ENCODE measurements at regions not wholly inside any gene's neighbourhood (a gene's known extent, or its start where the extent isn't known, plus 50 kb on each side); places are given as distances from the start of the nearest gene placed in this dataset.

GRCh38 chr2:120809609-120810440 lies 74.2 kb downstream of the GLI2 start:
- DNase-seq: no peak

- no peak for DNase-seq
These were observed 75.0 kb downstream of the GLI2 start for GRCh38 chr2:120810639-120811038.

DNA sequence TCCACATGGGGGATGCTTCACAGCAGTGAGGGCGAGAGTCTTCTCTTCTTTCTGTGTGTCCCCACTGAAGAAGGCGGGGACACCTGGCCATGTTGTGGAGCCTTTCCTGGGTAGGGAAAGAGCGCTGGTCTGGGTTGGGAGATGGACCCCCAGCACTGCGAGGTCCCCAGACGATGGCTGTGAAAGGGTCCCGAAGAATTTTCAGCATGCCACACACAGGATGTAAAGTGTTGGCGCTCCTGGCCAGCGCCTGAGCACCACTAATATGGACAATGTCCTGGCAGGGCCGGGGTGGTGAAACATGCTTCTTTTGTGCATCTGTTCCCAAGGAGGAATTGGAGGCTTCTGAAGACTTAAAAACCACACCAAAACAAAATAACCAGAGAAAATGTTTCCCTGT lies 77.2 kb downstream of the GLI2 start:
- DNase-seq: no peak

- no peak for DNase-seq
These were observed 78.7 kb downstream of the GLI2 start for GRCh38 chr2:120814352-120814751.

DNA sequence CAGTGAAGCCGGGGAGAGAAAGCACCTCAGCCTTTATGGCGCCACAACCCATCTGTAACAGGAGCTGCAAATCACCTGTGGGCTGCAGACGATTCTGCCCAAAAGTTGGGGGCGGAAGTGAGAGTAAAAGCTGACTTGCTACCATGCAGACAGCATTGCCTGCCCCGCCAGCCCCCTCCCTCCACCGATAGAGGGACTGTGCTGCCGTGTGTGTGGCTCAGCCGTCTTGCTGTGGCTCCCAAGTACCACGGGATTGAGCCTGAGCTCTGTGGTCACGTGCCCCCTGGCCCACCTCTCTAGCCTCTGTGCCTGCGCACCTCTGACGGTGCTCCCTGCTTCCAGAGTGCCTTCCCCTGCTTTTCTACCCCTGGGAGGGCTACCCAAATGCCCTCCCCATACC lies 79.6 kb downstream of the GLI2 start:
- DNase-seq: no peak

GRCh38 chr2:120817136-120817955 lies 81.7 kb downstream of the GLI2 start:
- no peak for DNase-seq

GRCh38 chr2:120817956-120818325 lies 82.3 kb downstream of the GLI2 start:
- no peak for DNase-seq

DNA sequence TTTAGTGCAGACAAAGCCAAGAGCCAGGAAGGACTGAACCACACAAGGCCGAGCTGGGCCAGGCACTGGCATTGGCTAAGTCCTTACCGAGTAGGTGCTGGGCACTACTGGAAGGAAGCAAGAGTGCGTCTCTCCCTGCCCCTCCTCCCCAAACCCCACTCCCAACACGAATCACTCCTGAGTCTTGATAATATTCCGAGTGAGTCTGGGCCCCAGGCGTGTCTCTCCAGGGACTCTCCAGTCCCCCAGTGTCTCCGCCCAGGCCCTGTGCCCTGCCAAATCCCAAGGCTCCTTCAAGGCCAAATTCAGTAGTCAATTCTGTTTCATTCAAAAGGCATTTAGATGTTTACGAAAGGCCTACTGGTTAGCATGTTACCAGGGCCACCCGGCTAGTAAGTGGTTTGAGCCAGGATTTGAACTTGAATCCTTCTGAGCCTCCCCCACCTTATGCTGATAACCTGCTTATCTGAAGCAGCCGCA lies 82.8 kb downstream of the GLI2 start:
- DNase-seq: no peak

- DNase-seq: no peak
These were observed 84.1 kb downstream of the GLI2 start for GRCh38 chr2:120819720-120820210.

GRCh38 chr2:120820263-120820952 lies 84.7 kb downstream of the GLI2 start:
- DNase-seq: no peak

- no peak for DNase-seq
These were observed 85.2 kb downstream of the GLI2 start for GRCh38 chr2:120820953-120821279.

DNA sequence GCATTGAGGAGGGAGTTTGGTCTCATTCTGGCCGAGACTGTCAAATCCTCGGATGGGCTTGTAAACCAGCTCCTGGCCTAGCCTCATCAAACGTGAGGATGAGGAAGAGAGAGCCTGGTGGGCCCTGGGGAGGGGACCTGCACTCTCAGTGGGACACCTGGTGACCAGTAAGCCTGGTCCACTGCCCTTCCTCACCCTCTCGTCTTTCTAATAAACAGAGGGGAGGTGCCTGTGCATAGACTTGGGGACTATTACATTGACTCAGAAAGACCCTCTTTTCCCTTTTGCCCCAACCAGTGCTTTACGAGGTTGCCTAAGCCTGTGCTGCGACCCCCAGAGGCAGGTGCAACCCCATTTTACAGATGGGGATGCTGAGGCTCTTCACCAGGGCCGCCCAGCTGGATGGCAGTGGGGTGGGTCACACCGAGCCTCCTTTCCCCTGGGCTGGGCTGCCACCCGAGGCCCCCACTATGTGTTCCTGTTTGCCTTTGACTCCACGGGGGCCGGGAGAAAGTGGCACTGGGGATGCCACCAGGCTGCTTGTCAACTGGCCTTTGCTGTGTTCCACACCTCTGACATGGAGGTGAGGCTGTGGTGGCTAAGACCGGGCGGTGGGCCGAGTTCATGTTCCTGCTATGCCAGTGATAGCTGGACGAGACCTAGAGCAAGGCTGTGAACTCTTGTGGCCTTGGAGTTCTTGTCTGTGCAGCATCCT lies 85.9 kb downstream of the GLI2 start:
- DNase-seq: no peak

GRCh38 chr2:120822933-120823332 lies 87.3 kb downstream of the GLI2 start:
- no peak for DNase-seq

DNA sequence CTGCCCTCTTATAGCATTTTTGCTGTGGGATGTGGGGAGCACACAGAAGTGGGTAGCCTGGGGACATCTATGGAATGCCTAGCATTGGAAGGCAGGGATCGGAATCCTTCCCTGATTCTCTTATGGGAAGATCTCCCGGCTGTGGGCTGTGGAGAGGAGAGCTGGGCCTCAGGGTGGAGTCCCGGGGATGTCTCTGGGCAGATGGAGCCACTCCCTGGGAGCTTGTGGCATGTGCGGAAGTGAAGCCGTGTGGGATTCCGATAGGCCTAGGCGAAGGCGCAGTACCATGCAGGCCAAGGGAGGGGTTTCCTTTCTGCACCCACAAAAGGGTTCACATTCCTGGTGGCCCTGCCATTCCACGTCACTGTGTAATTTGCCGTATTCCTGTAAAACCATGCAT lies 87.9 kb downstream of the GLI2 start:
- DNase-seq: no peak

DNA sequence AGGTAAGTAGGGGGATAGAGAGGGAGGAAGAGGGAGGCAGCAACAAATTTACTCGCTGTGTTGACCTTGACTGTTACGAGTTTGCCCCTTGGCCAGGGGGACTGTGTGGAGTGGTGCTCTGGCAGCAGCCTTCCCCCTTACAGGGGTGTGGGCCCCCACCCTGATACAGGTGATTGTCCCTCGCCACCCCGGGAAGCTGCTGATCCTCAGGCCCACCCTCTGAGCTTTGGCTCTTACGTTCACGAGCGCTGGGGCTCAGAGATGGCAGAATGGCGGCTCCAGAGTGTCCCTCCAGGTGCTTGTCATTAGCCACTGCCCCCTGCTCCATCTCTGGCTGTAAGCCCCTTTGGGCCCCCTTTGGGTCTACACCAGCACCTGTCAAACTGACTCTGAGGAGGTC lies 88.6 kb downstream of the GLI2 start:
- DNase-seq: no peak

GRCh38 chr2:120825370-120826259 lies 89.9 kb downstream of the GLI2 start:
- DNase-seq: no peak

- DNase-seq: no peak
These were observed 90.6 kb downstream of the GLI2 start for GRCh38 chr2:120826260-120826648.

DNA sequence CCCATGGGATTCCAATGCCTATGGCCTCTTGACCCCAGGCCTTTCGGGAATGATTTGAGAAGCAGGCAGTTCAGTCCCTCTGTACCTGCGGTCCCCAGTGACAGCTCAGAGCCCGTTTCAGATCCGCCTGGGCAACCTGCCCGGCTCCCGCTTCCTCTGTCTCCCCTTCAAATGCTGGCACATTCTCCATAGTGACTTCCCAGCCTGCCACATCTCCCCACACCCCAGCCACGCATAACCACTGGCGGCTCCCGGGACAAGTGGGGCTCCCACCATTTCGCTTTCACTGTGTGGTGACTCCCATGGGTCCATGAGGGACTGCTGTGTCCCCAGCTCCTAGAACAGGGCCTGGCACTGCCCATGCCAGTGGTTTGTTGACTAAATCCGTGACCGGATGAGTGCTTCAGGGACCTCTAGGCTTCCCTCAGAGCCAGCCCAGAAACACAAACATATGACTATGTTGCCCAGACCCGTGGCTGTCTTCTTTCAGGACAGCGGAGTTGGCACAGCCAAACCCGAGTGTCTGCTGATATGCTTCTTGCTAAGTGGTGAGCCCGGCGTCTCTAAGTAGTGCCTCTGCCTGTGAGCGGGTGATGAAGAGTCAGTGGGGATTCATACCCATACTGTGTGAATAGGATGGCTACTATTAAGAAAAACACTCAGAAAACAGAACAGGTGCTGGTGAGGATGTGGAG lies 91.2 kb downstream of the GLI2 start:
- DNase-seq: no peak

GRCh38 chr2:120828066-120828465 lies 92.4 kb downstream of the GLI2 start:
- DNase-seq: no peak

- DNase-seq: no peak
These were observed 93.4 kb downstream of the GLI2 start for GRCh38 chr2:120828829-120829632.
